Neural cell (in vitro differentiated cells): ENCODE measurements at regions not wholly inside any gene's neighbourhood (a gene's known extent, or its start where the extent isn't known, plus 50 kb on each side); places are given as distances from the start of the nearest gene placed in this dataset.

Source experiments
- EP300 ChIP-seq: fragments of 450-650 bp; conservative IDR thresholded peaks from 2 replicates; pipeline ENCODE4 v1.6.1; 2014; ENCODE audit warnings: antibody characterized with exemption, mild to moderate bottlenecking, moderate library complexity; ENCODE audit not compliant: poor library complexity, severe bottlenecking
- POLR2AphosphoS5 ChIP-seq: IDR thresholded peaks from 2 replicates; pipeline ENCODE4 v1.6.1; 2012
- TF ChIP-seq, protein P1 (sequence below): fragments of 450-650 bp; IDR thresholded peaks from 2 replicates; pipeline ENCODE4 v1.5.1; 2014; ENCODE audit warnings: antibody characterized with exemption, mild to moderate bottlenecking, moderate library complexity; ENCODE audit not compliant: poor library complexity, severe bottlenecking

DNA sequence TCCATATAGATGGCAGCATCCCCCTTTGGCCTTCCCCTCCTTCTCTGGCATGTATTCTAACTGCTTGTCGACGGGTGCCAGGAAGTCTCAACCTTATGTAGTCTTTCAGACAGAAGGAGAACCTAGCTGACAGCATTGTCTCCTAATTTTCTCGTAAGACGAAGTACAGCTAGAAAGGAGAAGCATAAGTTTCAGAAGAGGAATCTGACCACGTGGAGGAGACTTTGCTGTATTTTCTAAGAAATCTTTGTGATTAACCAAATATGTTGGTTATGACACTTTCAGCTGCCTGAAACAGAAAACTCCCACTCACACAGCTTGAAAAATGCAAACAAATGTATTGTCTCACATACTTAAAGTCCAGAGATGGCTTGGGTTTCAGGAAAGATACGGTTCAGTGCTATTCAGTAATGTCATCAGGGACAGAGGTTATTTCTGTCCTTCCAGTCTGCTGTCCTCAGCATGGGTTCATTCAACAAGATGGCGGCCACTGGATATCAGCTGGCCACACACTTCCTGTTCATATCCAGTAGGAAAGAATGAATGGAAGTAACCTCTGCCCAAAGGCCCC, 109.5 kb upstream of the ZNF648 start:
- TF ChIP-seq, protein P1, sequence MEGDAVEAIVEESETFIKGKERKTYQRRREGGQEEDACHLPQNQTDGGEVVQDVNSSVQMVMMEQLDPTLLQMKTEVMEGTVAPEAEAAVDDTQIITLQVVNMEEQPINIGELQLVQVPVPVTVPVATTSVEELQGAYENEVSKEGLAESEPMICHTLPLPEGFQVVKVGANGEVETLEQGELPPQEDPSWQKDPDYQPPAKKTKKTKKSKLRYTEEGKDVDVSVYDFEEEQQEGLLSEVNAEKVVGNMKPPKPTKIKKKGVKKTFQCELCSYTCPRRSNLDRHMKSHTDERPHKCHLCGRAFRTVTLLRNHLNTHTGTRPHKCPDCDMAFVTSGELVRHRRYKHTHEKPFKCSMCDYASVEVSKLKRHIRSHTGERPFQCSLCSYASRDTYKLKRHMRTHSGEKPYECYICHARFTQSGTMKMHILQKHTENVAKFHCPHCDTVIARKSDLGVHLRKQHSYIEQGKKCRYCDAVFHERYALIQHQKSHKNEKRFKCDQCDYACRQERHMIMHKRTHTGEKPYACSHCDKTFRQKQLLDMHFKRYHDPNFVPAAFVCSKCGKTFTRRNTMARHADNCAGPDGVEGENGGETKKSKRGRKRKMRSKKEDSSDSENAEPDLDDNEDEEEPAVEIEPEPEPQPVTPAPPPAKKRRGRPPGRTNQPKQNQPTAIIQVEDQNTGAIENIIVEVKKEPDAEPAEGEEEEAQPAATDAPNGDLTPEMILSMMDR = no peak
- TF ChIP-seq POLR2AphosphoS5 = no peak
- TF ChIP-seq EP300 = no peak
